AG04450 (cell line): ENCODE measurements at regions not wholly inside any gene's neighbourhood (a gene's known extent, or its start where the extent isn't known, plus 50 kb on each side); places are given as distances from the start of the nearest gene placed in this dataset.

Experiments used
- CTCF ChIA-PET: fragments of 300-600, 350-600 bp; formaldehyde crosslinking; extraction: SDS; loops from one replicate; lab custom pipeline; 2022; ENCODE audit warnings: antibody characterized with exemption, inconsistent platforms; lab: Charles Lee
- POLR2A ChIA-PET: fragments of 350-600 bp; formaldehyde crosslinking; extraction: SDS; loops from one replicate; lab custom pipeline; 2021; ENCODE audit warnings: antibody characterized with exemption, inconsistent platforms; lab: Yijun Ruan, JAX
- DNase-seq: peaks from one replicate; pipeline ENCODE4 v3.0.0-alpha.2; 2011; ENCODE audit warnings: low read depth, low spot score
- H3K27ac ChIP-seq: one replicate; pipeline ENCODE4 v1.5.1; 2012; ENCODE audit warnings: low read depth, low read length, control low read depth
- H3K27me3 ChIP-seq: one replicate; pipeline ENCODE4 v1.6.0; 2012; ENCODE audit warnings: low read length; ENCODE audit not compliant: control insufficient read depth, insufficient read depth
- H3K4me3 ChIP-seq: 2 replicates; pipeline ENCODE4 v1.5.1; 2011; ENCODE audit warnings: mild to moderate bottlenecking, low read depth, low read length, control low read depth
- H3K9me3 ChIP-seq: 2 replicates; pipeline ENCODE4 v1.5.1; 2012; ENCODE audit warnings: low read length; ENCODE audit not compliant: control insufficient read depth, insufficient read depth
- TF ChIP-seq, protein P1 (sequence below): IDR thresholded peaks from 2 replicates; pipeline ENCODE4 v1.5.1; 2011; ENCODE audit warnings: low read depth, low read length, control low read depth, inconsistent platforms

DNA sequence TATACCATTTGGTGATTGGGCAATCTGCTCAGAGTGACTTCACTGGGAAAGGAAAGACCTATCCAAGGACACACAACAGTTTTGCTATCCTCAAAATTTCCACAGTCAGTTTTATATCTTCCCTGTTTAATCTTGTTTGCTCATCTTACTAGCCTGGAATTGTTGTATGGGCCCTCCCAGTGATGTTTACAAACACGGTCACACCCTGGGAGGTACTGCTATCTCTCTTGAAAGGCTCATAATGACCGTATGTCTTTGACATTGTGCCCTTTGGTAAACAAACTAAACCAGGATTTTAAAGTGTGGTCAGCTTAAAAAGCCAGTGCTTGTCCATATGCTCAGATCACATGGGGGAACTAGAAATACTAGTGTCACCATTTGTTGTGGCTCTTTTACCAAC, 277.0 kb downstream of the CDH2 start:
- no peak overlapping the region for H3K27ac ChIP-seq
- TF ChIP-seq, protein P1, sequence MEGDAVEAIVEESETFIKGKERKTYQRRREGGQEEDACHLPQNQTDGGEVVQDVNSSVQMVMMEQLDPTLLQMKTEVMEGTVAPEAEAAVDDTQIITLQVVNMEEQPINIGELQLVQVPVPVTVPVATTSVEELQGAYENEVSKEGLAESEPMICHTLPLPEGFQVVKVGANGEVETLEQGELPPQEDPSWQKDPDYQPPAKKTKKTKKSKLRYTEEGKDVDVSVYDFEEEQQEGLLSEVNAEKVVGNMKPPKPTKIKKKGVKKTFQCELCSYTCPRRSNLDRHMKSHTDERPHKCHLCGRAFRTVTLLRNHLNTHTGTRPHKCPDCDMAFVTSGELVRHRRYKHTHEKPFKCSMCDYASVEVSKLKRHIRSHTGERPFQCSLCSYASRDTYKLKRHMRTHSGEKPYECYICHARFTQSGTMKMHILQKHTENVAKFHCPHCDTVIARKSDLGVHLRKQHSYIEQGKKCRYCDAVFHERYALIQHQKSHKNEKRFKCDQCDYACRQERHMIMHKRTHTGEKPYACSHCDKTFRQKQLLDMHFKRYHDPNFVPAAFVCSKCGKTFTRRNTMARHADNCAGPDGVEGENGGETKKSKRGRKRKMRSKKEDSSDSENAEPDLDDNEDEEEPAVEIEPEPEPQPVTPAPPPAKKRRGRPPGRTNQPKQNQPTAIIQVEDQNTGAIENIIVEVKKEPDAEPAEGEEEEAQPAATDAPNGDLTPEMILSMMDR: no peak
- no peaks in the 10 kb centered on the region for H3K9me3 ChIP-seq
- CTCF ChIA-PET: no interaction called here
- POLR2A ChIA-PET: no interaction called here
- no peak overlapping the region for H3K4me3 ChIP-seq
- no peaks in the 10 kb centered on the region for H3K27me3 ChIP-seq
- DNase-seq: no peak

DNA sequence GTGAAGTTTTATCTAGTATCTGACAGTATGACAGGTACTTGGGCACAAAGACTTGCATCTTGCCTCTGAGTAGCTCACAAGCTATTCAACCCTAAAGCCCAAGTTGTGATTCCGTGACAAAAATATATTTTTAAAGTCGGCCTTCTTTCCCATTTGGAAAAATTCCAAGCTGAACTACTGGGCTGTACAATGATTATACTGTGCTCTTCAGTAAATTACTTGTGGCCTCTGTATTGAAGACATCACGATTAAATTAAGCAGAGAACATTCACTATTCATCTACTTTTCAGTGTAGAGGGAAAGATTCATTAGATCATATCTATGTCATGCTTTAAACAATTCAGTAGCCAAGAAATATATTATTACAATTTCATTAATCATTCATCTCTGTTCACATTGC, 282.2 kb downstream of the CDH2 start:
- Histone ChIP-seq H3K4me3 (no peak overlapping the region), H3K27me3 (no peaks in the 10 kb centered on the region), H3K27ac (no peak overlapping the region), H3K9me3 (no peaks in the 10 kb centered on the region)
- ChIA-PET POLR2A (no interaction called here), CTCF (no interaction called here)
- DNase-seq: no peak
- TF ChIP-seq, protein P1: no peak

DNA sequence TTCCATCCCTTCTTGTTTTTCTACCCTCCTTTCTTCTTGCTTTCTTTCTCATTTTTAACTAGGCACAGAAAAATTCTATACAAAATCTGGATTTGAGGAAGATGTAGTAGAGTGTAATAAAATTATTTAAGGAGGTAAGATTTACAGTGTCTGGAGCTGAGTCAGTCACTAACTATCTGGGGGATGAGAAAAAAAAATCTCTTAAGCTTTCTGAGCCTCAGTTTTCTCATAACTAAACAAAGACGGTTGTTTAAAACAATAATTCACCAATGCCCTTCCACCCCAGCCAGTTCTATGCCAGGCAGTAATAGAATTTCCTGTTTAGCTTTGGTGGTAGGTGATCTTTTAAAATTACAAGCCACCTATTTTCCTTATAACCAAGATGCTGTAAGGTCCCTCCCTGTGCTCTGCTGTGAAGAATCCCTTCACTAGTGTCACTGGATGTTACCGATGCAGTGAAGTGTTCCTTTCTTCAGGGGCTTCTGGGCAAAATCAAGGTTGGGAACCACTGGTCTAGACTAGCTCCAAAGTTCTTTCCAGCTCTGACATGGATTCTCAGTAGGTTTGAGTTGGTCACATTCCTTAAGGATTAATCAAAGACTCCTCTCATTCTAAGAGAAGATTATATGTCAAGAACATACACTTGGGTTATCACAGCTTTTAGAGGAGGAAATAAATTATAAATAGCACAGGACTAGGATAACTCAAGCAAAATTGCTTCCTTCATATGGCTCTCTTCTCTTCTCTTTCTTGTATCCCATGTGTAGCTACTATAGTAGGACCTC, 289.0 kb downstream of the CDH2 start:
- no peak for DNase-seq
- POLR2A ChIA-PET: no interaction called here
- Histone ChIP-seq H3K27me3 (peaks cover 4% of the 10 kb centered on the region), H3K27ac (no peak overlapping the region), H3K4me3 (no peak overlapping the region), H3K9me3 (no peaks in the 10 kb centered on the region)
- TF ChIP-seq, protein P1: no peak
- CTCF ChIA-PET: no interaction called here

DNA sequence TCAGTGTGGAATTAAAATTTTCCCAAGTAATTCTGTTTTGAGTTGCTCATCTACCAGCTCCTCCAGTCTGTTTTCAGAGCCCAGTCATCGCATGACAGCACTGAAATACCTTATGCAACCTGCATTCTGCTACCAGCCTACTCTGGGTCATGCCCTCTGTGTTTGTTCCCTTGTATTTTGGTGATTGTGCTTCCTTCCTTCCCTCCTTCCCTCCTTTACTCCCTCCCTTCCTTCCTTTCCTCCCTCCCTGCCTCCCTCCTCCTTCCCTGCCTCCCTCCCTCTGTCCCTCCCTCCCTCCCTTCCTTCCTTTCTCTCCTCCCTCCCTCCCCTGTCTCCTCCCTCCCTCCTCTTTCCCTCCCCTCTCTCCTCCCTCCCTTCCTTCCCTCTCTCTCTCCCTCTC, 289.6 kb downstream of the CDH2 start:
- Histone ChIP-seq H3K27ac (no peak overlapping the region), H3K9me3 (no peaks in the 10 kb centered on the region), H3K27me3 (peaks cover 4% of the 10 kb centered on the region), H3K4me3 (no peak overlapping the region)
- DNase-seq: no peak
- CTCF ChIA-PET: no interaction called here
- POLR2A ChIA-PET: no interaction called here
- TF ChIP-seq, protein P1: no peak

DNA sequence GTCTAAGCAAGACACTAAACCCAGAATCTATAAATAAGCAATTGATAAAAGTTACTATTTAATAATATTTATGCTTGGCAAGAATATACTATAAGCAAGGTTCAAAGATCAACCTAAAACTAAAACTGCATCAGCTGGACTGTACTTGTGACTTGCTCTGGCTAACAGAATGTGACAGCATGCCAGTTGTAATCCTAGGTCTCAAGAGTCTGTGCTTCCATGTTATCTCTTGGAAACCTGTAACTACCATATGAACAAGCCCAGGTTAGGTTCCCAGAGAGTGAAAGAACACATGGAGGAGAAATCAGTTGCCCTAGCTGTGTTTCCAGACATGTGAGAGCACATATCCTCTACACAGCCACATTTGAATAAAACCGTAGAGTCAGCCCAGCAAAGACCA, 297.4 kb downstream of the CDH2 start:
- peaks cover 4% of the 10 kb centered on the region for H3K27me3 ChIP-seq
- H3K9me3 ChIP-seq: no peaks in the 10 kb centered on the region
- POLR2A ChIA-PET: interaction anchor here (0.6 kb wide), 1 partner anchor 623 kb away, joined by 3 read pairs; no protein-coding TSS in a partner anchor
- CTCF ChIA-PET: no interaction called here
- DNase-seq: no peak
- H3K4me3 ChIP-seq: no peak overlapping the region
- H3K27ac ChIP-seq: no peak overlapping the region
- TF ChIP-seq, protein P1: no peak
